Stimulated activated effector memory CD8-positive, alpha-beta T cell treated with anti-CD3 and anti-CD28 coated beads, Interleukin-12 subunit alpha, Interleukin-12 subunit beta, amount 100 ng/mL, for 72 hours (primary cell): ENCODE measurements at regions not wholly inside any gene's neighbourhood (a gene's known extent, or its start where the extent isn't known, plus 50 kb on each side); places are given as distances from the start of the nearest gene placed in this dataset.

Experiments used
- ATAC-seq: fragments of 150-1000 bp; cut with Tn5 transposase; 2 replicates; pipeline ENCODE4 v1.10.0; 2021
- DNase-seq, 2 donors: peaks; one replicate each; pipeline ENCODE4 v3.0.0; 2021 to 2022; ENCODE audit warnings: low spot score in 2 of 2
- H3K27ac Mint-ChIP-seq: one replicate; pipeline ENCODE4 v1.8.0; 2022; ENCODE audit warnings: mild to moderate bottlenecking, mixed read lengths
- H3K36me3 Mint-ChIP-seq: one replicate; pipeline ENCODE4 v1.8.0; 2022; ENCODE audit warnings: mild to moderate bottlenecking, mixed read lengths
- H3K4me1 Mint-ChIP-seq: one replicate; pipeline ENCODE4 v1.8.0; 2022; ENCODE audit warnings: mixed read lengths
- H3K4me3 Mint-ChIP-seq: one replicate; pipeline ENCODE4 v1.8.0; 2022; ENCODE audit warnings: mild to moderate bottlenecking, mixed read lengths
- H3K9me3 Mint-ChIP-seq: one replicate; pipeline ENCODE4 v1.8.0; 2022; ENCODE audit warnings: mixed read lengths

- ATAC-seq (peak; percentile 16), DNase-seq (no peak)
- no peaks in the 10 kb centered on the region for H3K9me3 Mint-ChIP-seq
Observed at GRCh38 chr1:202067188-202067974, 55.3 kb upstream of the GPR37L1 start.

GRCh38 chr1:202068596-202068995, 54.1 kb upstream of the GPR37L1 start:
- no peaks in the 10 kb centered on the region for H3K36me3 Mint-ChIP-seq
- H3K4me1 Mint-ChIP-seq, result no peaks in the 10 kb centered on the region
- DNase-seq, result no peak
- H3K9me3 Mint-ChIP-seq, result no peaks in the 10 kb centered on the region
- ATAC-seq, result no peak
- no peak overlapping the region for H3K4me3 Mint-ChIP-seq
- no peak overlapping the region for H3K27ac Mint-ChIP-seq

More at GRCh38 chr1:202067188-202067974, 55.3 kb upstream of the GPR37L1 start:
- Mint-ChIP-seq H3K4me3 (no peak overlapping the region), H3K36me3 (no peaks in the 10 kb centered on the region), H3K27ac (no peak overlapping the region), H3K4me1 (no peaks in the 10 kb centered on the region)

GRCh38 chr1:202069662-202070061, 53.1 kb upstream of the GPR37L1 start:
- Mint-ChIP-seq H3K9me3 (no peaks in the 10 kb centered on the region), H3K36me3 (no peaks in the 10 kb centered on the region), H3K4me1 (no peaks in the 10 kb centered on the region), H3K4me3 (no peak overlapping the region), H3K27ac (no peak overlapping the region)
- DNase-seq (no peak), ATAC-seq (no peak)

- no peak overlapping the region for H3K27ac Mint-ChIP-seq
- no peaks in the 10 kb centered on the region for H3K36me3 Mint-ChIP-seq
- no peaks in the 10 kb centered on the region for H3K9me3 Mint-ChIP-seq
- ATAC-seq (no peak), DNase-seq (no peak)
- H3K4me3 Mint-ChIP-seq, result no peak overlapping the region
- peaks cover 7% of the 10 kb centered on the region for H3K4me1 Mint-ChIP-seq
Observed at GRCh38 chr1:202072211-202072765, 50.4 kb upstream of the GPR37L1 start.
